ENCODE measurements at regions not wholly inside any gene's neighbourhood (a gene's known extent, or its start where the extent isn't known, plus 50 kb on each side); places are given as distances from the start of the nearest gene placed in this dataset.

GRCh38 chr10:33031171-33031570 lies 73.1 kb upstream of the ITGB1 start:
- TF ChIP-seq CTCF (IDR thresholded peaks at IDR 0.05) (no peak), POLR2AphosphoS5 (IDR thresholded peaks at IDR 0.05; ENCODE audit: low read depth, low read length) (no peak)
